H1 (cell line): ENCODE measurements at regions not wholly inside any gene's neighbourhood (a gene's known extent, or its start where the extent isn't known, plus 50 kb on each side); places are given as distances from the start of the nearest gene placed in this dataset.

Source experiments
- CHD2 ChIP-seq: IDR thresholded peaks from 2 replicates; pipeline ENCODE4 v1.6.1; 2012; ENCODE audit warnings: low read length, improper control_type of control experiment
- CTCF ChIP-seq, 3 experiments: IDR thresholded peaks; 1 replicate in 2 of 3; 2 replicates in 1 of 3; pipeline versions ENCODE4 v1.5.1 to v1.6.1; 2011; ENCODE audit warnings: low read length in 3 of 3, mild to moderate bottlenecking in 3 of 3, inconsistent platforms in 2 of 3, low read depth in 1 of 3, moderate library complexity in 1 of 3; ENCODE audit not compliant: insufficient read depth in 1 of 3; ENCODE audit errors: control extremely low read depth in 1 of 3
- FOSL1 ChIP-seq: IDR thresholded peaks from 2 replicates; pipeline ENCODE4 v1.6.1; 2011; ENCODE audit warnings: mild to moderate bottlenecking, low read depth, low read length, moderate library complexity; ENCODE audit not compliant: insufficient read depth
- KDM1A ChIP-seq: fragments of 200-600, 300-600 bp; sonication (generic); IDR thresholded peaks from 2 replicates; pipeline ENCODE4 v1.7.1; 2016; ENCODE audit warnings: mild to moderate bottlenecking, low read length, borderline replicate concordance
- MAX ChIP-seq: IDR thresholded peaks from 2 replicates; pipeline ENCODE4 v1.6.1; 2012; ENCODE audit warnings: inconsistent platforms
- POU5F1 ChIP-seq: IDR thresholded peaks from 2 replicates; pipeline ENCODE4 v1.6.1; 2011; ENCODE audit warnings: low read depth, mild to moderate bottlenecking, low read length, moderate library complexity
- YY1 ChIP-seq: IDR thresholded peaks from 2 replicates; pipeline ENCODE4 v1.6.1; 2011; ENCODE audit warnings: low read depth, mild to moderate bottlenecking, low read length

- no peak for TF ChIP-seq CTCF (IDR thresholded peaks at IDR 0.05; ENCODE audit: control extremely low read depth in 1 of 3, insufficient read depth in 1 of 3, low read depth in 1 of 3, low read length in 3 of 3)
- TF ChIP-seq MAX: no peak
- TF ChIP-seq KDM1A: no peak
- TF ChIP-seq YY1: no peak
- no peak for TF ChIP-seq CHD2
- TF ChIP-seq POU5F1: no peak
- no peak for TF ChIP-seq FOSL1
Observed at GRCh38 chr6:113141901-113142300, 715.2 kb upstream of the MARCKS start.
